Activated CD4-positive, alpha-beta T cell treated with anti-CD3 and anti-CD28 coated beads, Interleukin-2, amount 50 U/mL, for 4 hours (primary cell): ENCODE measurements at regions not wholly inside any gene's neighbourhood (a gene's known extent, or its start where the extent isn't known, plus 50 kb on each side); places are given as distances from the start of the nearest gene placed in this dataset.
"Not testable (repeated sequence)": the region's sequence is repeated elsewhere in the genome, so short reads cannot be mapped to it uniquely, and the experiment has no call there.

Experiments
- DNase-seq, 2 experiments: peaks; one replicate each; pipeline ENCODE4 v3.0.0-alpha.2; 2020

GRCh38 chr17:30579610-30580315 is 102.6 kb downstream of the GOSR1 start:
- DNase-seq = no peak

- DNase-seq = not testable (repeated sequence)
Observed at GRCh38 chr17:30578015-30578717, 101.0 kb downstream of the GOSR1 start.
